ENCODE measurements at regions not wholly inside any gene's neighbourhood (a gene's known extent, or its start where the extent isn't known, plus 50 kb on each side); places are given as distances from the start of the nearest gene placed in this dataset.

- no peak for TF ChIP-seq CTCF (IDR thresholded peaks at IDR 0.05)
- TF ChIP-seq POLR2A (IDR thresholded peaks at IDR 0.05): no peak
- TF ChIP-seq POLR2AphosphoS5 (IDR thresholded peaks at IDR 0.05): no peak
Measured at GRCh38 chr3:15899388-15899787, 101.6 kb upstream of the ANKRD28 start.
